Activated B cell treated with CpG ODN at 0.5 μM for 24 hours (primary cell): ENCODE measurements at regions not wholly inside any gene's neighbourhood (a gene's known extent, or its start where the extent isn't known, plus 50 kb on each side); places are given as distances from the start of the nearest gene placed in this dataset.

Source experiments
- ATAC-seq: fragments of 200-7000 bp; cut with Tn5 transposase; one replicate; pipeline ENCODE4 v1.10.0; 2021; ENCODE audit warnings: low read depth, mild to moderate bottlenecking, moderate library complexity
- CTCF ChIA-PET: fragments of 350-600 bp; sonication (Branson Sonifier 250); formaldehyde crosslinking; loops from one replicate; lab custom pipeline; 2021; ENCODE audit warnings: antibody characterized with exemption; lab: Charles Lee
- POLR2A ChIA-PET: fragments of 350-600 bp; sonication (Branson Sonifier 250); formaldehyde crosslinking; loops from one replicate; lab custom pipeline; 2021; ENCODE audit warnings: antibody characterized with exemption; lab: Charles Lee
- DNase-seq: peaks from one replicate; pipeline ENCODE4 v3.0.0; 2022
- H3K27ac Mint-ChIP-seq: one replicate; pipeline ENCODE4 v1.8.0; 2020; ENCODE audit warnings: mixed read lengths
- H3K27me3 Mint-ChIP-seq: one replicate; pipeline ENCODE4 v1.8.0; 2021; ENCODE audit warnings: mixed read lengths
- H3K36me3 Mint-ChIP-seq: one replicate; pipeline ENCODE4 v1.8.0; 2021; ENCODE audit warnings: low read depth, mixed read lengths
- H3K4me1 Mint-ChIP-seq: one replicate; pipeline ENCODE4 v1.8.0; 2021; ENCODE audit warnings: mixed read lengths
- H3K4me3 Mint-ChIP-seq: one replicate; pipeline ENCODE4 v1.8.0; 2020; ENCODE audit warnings: mild to moderate bottlenecking, mixed read lengths
- H3K9me3 Mint-ChIP-seq: one replicate; pipeline ENCODE4 v1.8.0; 2020; ENCODE audit warnings: mixed read lengths
- intact Hi-C: fragments of 100-400 bp; cut with micrococcal nuclease; formaldehyde crosslinking; loops from one replicate; pipeline ENCODE4 v1.15.1; 2024
- TF ChIP-seq, protein P1 (sequence below): fragments of 200-600 bp; IDR thresholded peaks from one replicate; pipeline ENCODE4 v1.8.0; 2022; ENCODE audit warnings: antibody characterized with exemption, mild to moderate bottlenecking

DNA sequence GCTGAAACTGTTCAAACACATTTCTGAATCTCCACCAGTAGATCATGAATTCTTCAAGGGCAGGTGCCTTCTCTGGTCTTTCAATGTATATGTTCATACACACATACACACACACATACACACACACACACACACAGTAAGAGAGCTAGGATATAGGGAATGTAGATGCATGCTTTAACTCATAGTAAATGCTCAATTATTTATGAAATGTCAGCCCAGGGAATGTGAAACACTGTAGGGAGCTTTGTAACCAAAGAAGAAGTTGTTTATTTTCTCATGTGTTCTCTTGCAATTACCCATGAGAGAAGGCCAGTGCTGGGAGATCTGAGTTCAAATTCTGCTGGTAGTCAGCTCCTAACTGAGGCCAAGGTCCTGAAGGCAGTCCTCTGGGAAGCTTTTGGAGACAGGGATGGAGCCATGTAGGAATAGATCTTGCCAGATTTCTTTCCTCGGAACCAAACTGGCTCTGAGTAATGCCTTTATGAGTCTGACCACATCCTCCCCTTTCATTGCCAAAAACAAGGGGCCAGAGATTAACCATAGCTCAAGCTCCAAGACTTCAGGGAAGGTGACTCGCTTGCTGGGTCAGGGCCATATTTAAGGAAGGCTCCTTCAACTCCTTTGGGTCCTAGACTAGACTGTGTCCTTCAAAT is 487.0 kb upstream of the TNC start:
- Mint-ChIP-seq H3K4me1 (no peaks in the 10 kb centered on the region), H3K36me3 (no peaks in the 10 kb centered on the region), H3K27me3 (no peaks in the 10 kb centered on the region), H3K27ac (no peak overlapping the region), H3K4me3 (no peak overlapping the region), H3K9me3 (no peaks in the 10 kb centered on the region)
- POLR2A ChIA-PET: no interaction called here
- TF ChIP-seq, protein P1, sequence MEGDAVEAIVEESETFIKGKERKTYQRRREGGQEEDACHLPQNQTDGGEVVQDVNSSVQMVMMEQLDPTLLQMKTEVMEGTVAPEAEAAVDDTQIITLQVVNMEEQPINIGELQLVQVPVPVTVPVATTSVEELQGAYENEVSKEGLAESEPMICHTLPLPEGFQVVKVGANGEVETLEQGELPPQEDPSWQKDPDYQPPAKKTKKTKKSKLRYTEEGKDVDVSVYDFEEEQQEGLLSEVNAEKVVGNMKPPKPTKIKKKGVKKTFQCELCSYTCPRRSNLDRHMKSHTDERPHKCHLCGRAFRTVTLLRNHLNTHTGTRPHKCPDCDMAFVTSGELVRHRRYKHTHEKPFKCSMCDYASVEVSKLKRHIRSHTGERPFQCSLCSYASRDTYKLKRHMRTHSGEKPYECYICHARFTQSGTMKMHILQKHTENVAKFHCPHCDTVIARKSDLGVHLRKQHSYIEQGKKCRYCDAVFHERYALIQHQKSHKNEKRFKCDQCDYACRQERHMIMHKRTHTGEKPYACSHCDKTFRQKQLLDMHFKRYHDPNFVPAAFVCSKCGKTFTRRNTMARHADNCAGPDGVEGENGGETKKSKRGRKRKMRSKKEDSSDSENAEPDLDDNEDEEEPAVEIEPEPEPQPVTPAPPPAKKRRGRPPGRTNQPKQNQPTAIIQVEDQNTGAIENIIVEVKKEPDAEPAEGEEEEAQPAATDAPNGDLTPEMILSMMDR: no peak
- ATAC-seq: no peak
- DNase-seq: no peak
- intact Hi-C loops: no loop called here
- CTCF ChIA-PET: interaction anchor here (2.4 kb wide), 1 partner anchor 11 kb away, joined by 13 read pairs; no protein-coding TSS in a partner anchor

DNA sequence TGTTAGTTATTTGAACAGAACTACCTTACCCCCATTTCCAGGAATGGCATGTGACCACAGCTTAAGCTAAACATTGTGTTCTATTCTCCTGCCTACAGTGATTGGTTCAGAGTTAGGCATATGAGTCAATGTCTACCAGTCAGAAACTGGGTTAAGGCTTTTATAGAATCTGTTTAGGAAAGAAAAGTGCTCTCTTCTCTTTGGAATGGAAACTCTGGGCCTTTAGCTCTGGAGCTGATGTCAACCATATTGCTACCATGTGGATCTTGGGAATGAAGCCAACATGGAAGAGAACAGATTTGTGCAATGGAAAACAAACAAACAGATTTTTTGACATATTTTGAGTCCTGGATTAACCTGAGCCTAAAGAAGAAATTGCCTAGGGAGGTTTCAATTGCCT is 488.9 kb upstream of the TNC start:
- ChIA-PET CTCF (no interaction called here), POLR2A (no interaction called here)
- H3K27me3 Mint-ChIP-seq: no peaks in the 10 kb centered on the region
- H3K27ac Mint-ChIP-seq: no peak overlapping the region
- DNase-seq (no peak), ATAC-seq (no peak)
- no peaks in the 10 kb centered on the region for H3K4me1 Mint-ChIP-seq
- no peaks in the 10 kb centered on the region for H3K36me3 Mint-ChIP-seq
- intact Hi-C loops: no loop called here
- H3K9me3 Mint-ChIP-seq: no peaks in the 10 kb centered on the region
- no peak overlapping the region for H3K4me3 Mint-ChIP-seq
- TF ChIP-seq, protein P1: no peak

- DNase-seq (no peak), ATAC-seq (no peak)
- Mint-ChIP-seq H3K36me3 (no peaks in the 10 kb centered on the region), H3K27ac (no peak overlapping the region), H3K4me3 (no peak overlapping the region), H3K9me3 (no peaks in the 10 kb centered on the region), H3K4me1 (no peaks in the 10 kb centered on the region), H3K27me3 (peaks cover 3% of the 10 kb centered on the region)
- POLR2A ChIA-PET: no interaction called here
- intact Hi-C loops: no loop called here
- CTCF ChIA-PET: no interaction called here
- TF ChIP-seq, protein P1: no peak
Measured at GRCh38 chr9:115614326-115614999, 496.5 kb upstream of the TNC start.

DNA sequence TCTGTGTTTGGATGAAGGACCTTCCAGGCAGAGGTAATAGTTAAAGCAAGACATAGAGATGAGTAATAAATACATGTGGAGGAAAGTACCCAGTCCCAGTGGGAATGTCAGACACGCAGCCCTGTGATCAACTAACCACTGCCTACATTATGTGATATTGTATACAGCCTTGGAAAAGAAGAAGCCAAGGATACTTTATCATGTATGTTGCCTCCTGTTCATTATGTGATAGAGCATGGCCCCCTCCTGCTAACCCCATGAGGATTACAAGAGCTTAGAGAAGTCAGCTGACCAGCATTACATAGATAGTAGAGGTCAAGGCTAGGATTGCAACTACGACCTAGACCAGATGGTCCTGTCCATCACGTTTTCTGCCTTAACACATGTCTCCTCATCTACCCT is 497.0 kb upstream of the TNC start:
- no peak for DNase-seq
- Mint-ChIP-seq H3K9me3 (no peaks in the 10 kb centered on the region), H3K4me3 (no peak overlapping the region), H3K4me1 (no peaks in the 10 kb centered on the region), H3K27me3 (peaks cover 3% of the 10 kb centered on the region), H3K27ac (no peak overlapping the region), H3K36me3 (no peaks in the 10 kb centered on the region)
- TF ChIP-seq, protein P1: no peak
- no peak for ATAC-seq
- CTCF ChIA-PET: no interaction called here
- intact Hi-C loops: no loop called here
- POLR2A ChIA-PET: no interaction called here

- no peak overlapping the region for H3K27ac Mint-ChIP-seq
- no peak overlapping the region for H3K4me3 Mint-ChIP-seq
- intact Hi-C loops: no loop called here
- no peak for ATAC-seq
- no peaks in the 10 kb centered on the region for H3K36me3 Mint-ChIP-seq
- CTCF ChIA-PET: no interaction called here
- peaks cover 5% of the 10 kb centered on the region for H3K9me3 Mint-ChIP-seq
- POLR2A ChIA-PET: no interaction called here
- H3K27me3 Mint-ChIP-seq: peaks cover 3% of the 10 kb centered on the region
- no peak for DNase-seq
- H3K4me1 Mint-ChIP-seq: no peaks in the 10 kb centered on the region
- TF ChIP-seq, protein P1: no peak
Measured at GRCh38 chr9:115615821-115616665, 498.1 kb upstream of the TNC start.
